SK-N-SH (cell line): ENCODE measurements at regions not wholly inside any gene's neighbourhood (a gene's known extent, or its start where the extent isn't known, plus 50 kb on each side); places are given as distances from the start of the nearest gene placed in this dataset.

ENCODE experiments used
- CTCF ChIA-PET: fragments of 300-600, 350-600 bp; formaldehyde crosslinking; extraction: SDS; loops from one replicate; lab custom pipeline; 2021; lab: Yijun Ruan, JAX
- POLR2A ChIA-PET: fragments of 350-600 bp; sonication (Branson Sonifier 250); formaldehyde crosslinking; extraction: SDS; loops from one replicate; lab custom pipeline; 2020; ENCODE audit warnings: antibody characterized with exemption, inconsistent platforms; lab: Yijun Ruan, JAX
- DNase-seq: peaks from one replicate; pipeline ENCODE4 v3.0.0; 2012
- H2AFZ ChIP-seq: fragments of 200-600 bp; sonication (generic); 2 replicates; pipeline ENCODE4 v1.8.1; 2016; ENCODE audit warnings: antibody characterized with exemption, mild to moderate bottlenecking, low read depth
- H3F3A ChIP-seq: fragments of 200-600 bp; sonication (generic); replicated peaks from 2 replicates; pipeline ENCODE3; 2016; ENCODE audit warnings: antibody characterized with exemption, mild to moderate bottlenecking; ENCODE audit not compliant: insufficient read depth
- H3K27ac ChIP-seq, 2 experiments: fragments of 200-500 bp in 1 of 2; fragments of 200-600 bp in 1 of 2; sonication (Bioruptor generic) in 1 of 2; sonication (generic), shearing (Covaris generic) in 1 of 2; 2 replicates each; pipeline versions ENCODE4 v1.5.1 to v1.6.1; 2014 to 2016; ENCODE audit warnings: low read depth in 2 of 2, inconsistent platforms in 1 of 2, low read length in 1 of 2, mild to moderate bottlenecking in 1 of 2, mixed read lengths in 1 of 2
- H3K27me3 ChIP-seq: fragments of 200-600 bp; sonication (generic), shearing (Covaris generic); 2 replicates; pipeline ENCODE4 v1.6.1; 2016; ENCODE audit warnings: mixed run types; ENCODE audit not compliant: insufficient read depth
- H3K36me3 ChIP-seq, 2 experiments: fragments of 200-500 bp in 1 of 2; fragments of 200-600 bp in 1 of 2; sonication (Bioruptor generic) in 1 of 2; sonication (generic) in 1 of 2; replicated peaks in 1 of 2; 2 replicates each; pipeline versions ENCODE3 to v1.5.1; 2014 to 2016; ENCODE audit warnings: low read length in 1 of 2, mild to moderate bottlenecking in 1 of 2; ENCODE audit not compliant: insufficient read depth in 2 of 2, control insufficient read depth in 1 of 2
- H3K4me1 ChIP-seq, 2 experiments: fragments of 200-500 bp in 1 of 2; fragments of 200-600 bp in 1 of 2; sonication (Bioruptor generic) in 1 of 2; sonication (generic), shearing (Covaris generic) in 1 of 2; 2 replicates each; pipeline versions ENCODE4 v1.5.1 to v1.6.1; 2014 to 2016; ENCODE audit warnings: low read depth in 1 of 2, low read length in 1 of 2, mixed run types in 1 of 2; ENCODE audit not compliant: insufficient read depth in 2 of 2, control insufficient read depth in 1 of 2
- H3K4me2 ChIP-seq: fragments of 200-600 bp; sonication (generic), shearing (Covaris generic); 2 replicates; pipeline ENCODE4 v1.6.1; 2017; ENCODE audit warnings: mixed run types
- H3K4me3 ChIP-seq, 2 experiments: fragments of 200-500 bp in 1 of 2; fragments of 200-600 bp in 1 of 2; sonication (Bioruptor generic) in 1 of 2; sonication (generic), shearing (Covaris generic) in 1 of 2; 2 replicates each; pipeline versions ENCODE4 v1.5.1 to v1.8.1; 2014 to 2016; ENCODE audit warnings: low read depth in 2 of 2, inconsistent platforms in 1 of 2, low read length in 1 of 2, mild to moderate bottlenecking in 1 of 2, mixed read lengths in 1 of 2, moderate library complexity in 1 of 2
- H3K79me2 ChIP-seq: fragments of 200-600 bp; sonication (generic); 2 replicates; pipeline ENCODE4 v1.8.1; 2017; ENCODE audit warnings: mild to moderate bottlenecking; ENCODE audit not compliant: insufficient read depth
- H3K9ac ChIP-seq: fragments of 200-600 bp; sonication (generic); 2 replicates; pipeline ENCODE4 v1.6.1; 2017; ENCODE audit warnings: mixed run types
- H3K9me2 ChIP-seq: fragments of 200-600 bp; sonication (generic); 2 replicates; pipeline ENCODE4 v1.6.1; 2017; ENCODE audit warnings: mixed run types
- H3K9me3 ChIP-seq: fragments of 200-600 bp; sonication (generic); 2 replicates; pipeline ENCODE4 v1.6.1; 2017; ENCODE audit warnings: mixed run types, mild to moderate bottlenecking, moderate library complexity
- H4K20me1 ChIP-seq: fragments of 200-600 bp; sonication (generic); 2 replicates; pipeline ENCODE4 v1.6.1; 2017; ENCODE audit warnings: mild to moderate bottlenecking, mixed run types; ENCODE audit not compliant: insufficient read depth
- ELF1 ChIP-seq: IDR thresholded peaks from 2 replicates; pipeline ENCODE4 v1.4.0; 2012
- EP300 ChIP-seq, 2 experiments: IDR thresholded peaks; 2 replicates each; pipeline versions ENCODE4 v1.4.0 to v1.6.1; 2012; ENCODE audit warnings: borderline replicate concordance in 1 of 2, low read depth in 1 of 2, low read length in 1 of 2
- EZH2phosphoT487 ChIP-seq: fragments of 200-600 bp; sonication (generic); IDR thresholded peaks from 2 replicates; pipeline ENCODE4 v1.6.1; 2017; ENCODE audit warnings: low read depth, mixed run types, mild to moderate bottlenecking, antibody characterized with exemption, moderate library complexity, borderline replicate concordance
- FOXJ3 ChIP-seq: sonication (generic); formaldehyde crosslinking; IDR thresholded peaks from 2 replicates; pipeline ENCODE4 v1.5.1; 2020; ENCODE audit warnings: mild to moderate bottlenecking, missing genetic modification reagents
- FOXM1 ChIP-seq: IDR thresholded peaks from 2 replicates; pipeline ENCODE4 v1.4.0; 2012; ENCODE audit warnings: low read depth, mild to moderate bottlenecking
- MEF2A ChIP-seq: IDR thresholded peaks from 2 replicates; pipeline ENCODE4 v1.4.0; 2012; ENCODE audit warnings: low read depth, borderline replicate concordance
- MXI1 ChIP-seq: IDR thresholded peaks from 2 replicates; pipeline ENCODE4 v1.6.1; 2012; ENCODE audit warnings: mild to moderate bottlenecking, low read depth, low read length, improper control_type of control experiment
- PBX3 ChIP-seq: IDR thresholded peaks from 2 replicates; pipeline ENCODE4; 2012
- POLR2AphosphoS5 ChIP-seq: IDR thresholded peaks from 2 replicates; pipeline ENCODE4 v1.6.1; 2012; ENCODE audit warnings: low read depth, low read length
- RAD21 ChIP-seq: IDR thresholded peaks from 2 replicates; pipeline ENCODE4 v1.6.1; 2012; ENCODE audit warnings: mild to moderate bottlenecking, low read length
- RCOR1 ChIP-seq: fragments of 150-350 bp; IDR thresholded peaks from 2 replicates; pipeline ENCODE4 v1.6.1; 2017; ENCODE audit warnings: antibody characterized with exemption, low read length
- RFX5 ChIP-seq: IDR thresholded peaks from 2 replicates; pipeline ENCODE4 v1.6.1; 2012; ENCODE audit warnings: mild to moderate bottlenecking, improper control_type of control experiment, low read length
- RXRA ChIP-seq: IDR thresholded peaks from 2 replicates; pipeline ENCODE4 v1.4.0; 2012; ENCODE audit warnings: low read depth, mild to moderate bottlenecking, borderline replicate concordance
- SMC3 ChIP-seq: IDR thresholded peaks from 2 replicates; pipeline ENCODE4 v1.6.1; 2012; ENCODE audit warnings: low read depth, low read length, improper control_type of control experiment
- TAF1 ChIP-seq: IDR thresholded peaks from 2 replicates; pipeline ENCODE4 v1.6.1; 2012; ENCODE audit warnings: low read depth, mild to moderate bottlenecking, low read length, moderate library complexity, borderline replicate concordance
- TCF12 ChIP-seq: IDR thresholded peaks from 2 replicates; pipeline ENCODE4 v1.4.0; 2012
- TEAD4 ChIP-seq: IDR thresholded peaks from 2 replicates; pipeline ENCODE4 v1.4.0; 2012; ENCODE audit warnings: mild to moderate bottlenecking, borderline replicate concordance; ENCODE audit not compliant: insufficient read depth
- USF2 ChIP-seq: fragments of 150-350 bp; IDR thresholded peaks from 2 replicates; pipeline ENCODE4 v1.6.1; 2017; ENCODE audit warnings: antibody characterized with exemption, low read length, low read depth, borderline replicate concordance
- YY1 ChIP-seq: IDR thresholded peaks from 2 replicates; pipeline ENCODE4 v1.4.0; 2012; ENCODE audit warnings: low read depth, mild to moderate bottlenecking
- WGBS: methylation state at CpG from one replicate; pipeline ENCODE4 v1.1.6; 2017; ENCODE audit warnings: low lambda C conversion rate; 5-methylcytosine and 5-hydroxymethylcytosine counted together
- TF ChIP-seq, protein P1 (sequence below): IDR thresholded peaks from 2 replicates; pipeline ENCODE4 v1.4.0; 2012; ENCODE audit warnings: low read depth, borderline replicate concordance

- CTCF ChIA-PET, result no interaction called here
- H3K4me3 ChIP-seq, result no peak overlapping the region
- H3K4me1 ChIP-seq, result no peaks in the 10 kb centered on the region
- POLR2A ChIA-PET, result no interaction called here
- TF ChIP-seq TAF1, result no peak
- no peak for TF ChIP-seq ELF1
- TF ChIP-seq RXRA, result no peak
- TF ChIP-seq RCOR1, result no peak
- TF ChIP-seq, protein P1, sequence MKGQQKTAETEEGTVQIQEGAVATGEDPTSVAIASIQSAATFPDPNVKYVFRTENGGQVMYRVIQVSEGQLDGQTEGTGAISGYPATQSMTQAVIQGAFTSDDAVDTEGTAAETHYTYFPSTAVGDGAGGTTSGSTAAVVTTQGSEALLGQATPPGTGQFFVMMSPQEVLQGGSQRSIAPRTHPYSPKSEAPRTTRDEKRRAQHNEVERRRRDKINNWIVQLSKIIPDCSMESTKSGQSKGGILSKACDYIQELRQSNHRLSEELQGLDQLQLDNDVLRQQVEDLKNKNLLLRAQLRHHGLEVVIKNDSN, result no peak
- TF ChIP-seq FOXJ3 (CRISPR knock-in tag), result no peak
- no peak for TF ChIP-seq MXI1
- TF ChIP-seq EP300 (IDR thresholded peaks at IDR 0.05; ENCODE audit: borderline replicate concordance in 1 of 2, low read depth in 1 of 2, low read length in 1 of 2), result no peak
- no peak for TF ChIP-seq POLR2AphosphoS5
- TF ChIP-seq FOXM1, result no peak
- no peak for TF ChIP-seq USF2
- no peak for TF ChIP-seq RFX5
- no peak for TF ChIP-seq YY1
- no peak for TF ChIP-seq EZH2phosphoT487
- no peak for TF ChIP-seq SMC3
- no peaks in the 10 kb centered on the region for H3F3A ChIP-seq
- H3K27me3 ChIP-seq, result no peaks in the 10 kb centered on the region
- no peaks in the 10 kb centered on the region for H3K9me2 ChIP-seq
- H2AFZ ChIP-seq, result no peak overlapping the region
- no peaks in the 10 kb centered on the region for H3K9me3 ChIP-seq
- no peak overlapping the region for H3K27ac ChIP-seq
- H3K4me2 ChIP-seq, result no peak overlapping the region
- H4K20me1 ChIP-seq, result no peaks in the 10 kb centered on the region
- WGBS, result 39% methylated on average over 3 of the region's 8 CpGs
- no peaks in the 10 kb centered on the region for H3K36me3 ChIP-seq
- H3K79me2 ChIP-seq, result no peaks in the 10 kb centered on the region
- no peak overlapping the region for H3K9ac ChIP-seq
- DNase-seq, result no peak
Observed at GRCh38 chr10:130971123-130971435, 340.4 kb downstream of the TCERG1L start.

GRCh38 chr10:130973127-130973839 is 338.2 kb downstream of the TCERG1L start:
- H3K4me1 ChIP-seq, result no peaks in the 10 kb centered on the region
- POLR2A ChIA-PET, result no interaction called here
- no peaks in the 10 kb centered on the region for H3K27me3 ChIP-seq
- 0 out of 2 replicates have a peak, but pooled peaks cover 3% of the 10 kb centered on the region for H3K9me2 ChIP-seq
- CTCF ChIA-PET, result no interaction called here
- H3K9me3 ChIP-seq, result no peaks in the 10 kb centered on the region; the same call in 1 of the 2 replicates
- H3K79me2 ChIP-seq, result no peaks in the 10 kb centered on the region
- H2AFZ ChIP-seq, result no peak overlapping the region
- no peak for TF ChIP-seq MXI1
- TF ChIP-seq RAD21, result no peak
- TF ChIP-seq MEF2A, result no peak
- TF ChIP-seq PBX3, result no peak
- no peak for TF ChIP-seq TCF12
- no peak for TF ChIP-seq TEAD4
- no peak overlapping the region for H3K9ac ChIP-seq
- no peaks in the 10 kb centered on the region for H3F3A ChIP-seq
- 40% methylated on average over 7 of the region's 16 CpGs for WGBS
- no peaks in the 10 kb centered on the region for H4K20me1 ChIP-seq
- H3K4me2 ChIP-seq, result no peak overlapping the region
- no peak overlapping the region for H3K4me3 ChIP-seq
- no peak for DNase-seq
- H3K36me3 ChIP-seq, result no peaks in the 10 kb centered on the region
- H3K27ac ChIP-seq, result no peak overlapping the region
